ENCODE measurements at regions not wholly inside any gene's neighbourhood (a gene's known extent, or its start where the extent isn't known, plus 50 kb on each side); places are given as distances from the start of the nearest gene placed in this dataset.

- ChIA-PET CTCF (no interaction called here), POLR2A (no interaction called here)
- no peaks in the 10 kb centered on the region for H3K36me3 Mint-ChIP-seq (ENCODE audit: low read depth)
- H3K9me3 Mint-ChIP-seq = no peaks in the 10 kb centered on the region
- no peak overlapping the region for H3K4me3 Mint-ChIP-seq
- no peaks in the 10 kb centered on the region for H3K27me3 Mint-ChIP-seq
- no peaks in the 10 kb centered on the region for H3K4me1 Mint-ChIP-seq
- DNase-seq = no peak
- no peak overlapping the region for H3K27ac Mint-ChIP-seq
Measured at GRCh38 chr6:164412566-164412965, 896.8 kb downstream of the C6orf118 start.

- DNase-seq = no peak
- Mint-ChIP-seq H3K4me3 (no peak overlapping the region), H3K27me3 (no peaks in the 10 kb centered on the region), H3K9me3 (no peaks in the 10 kb centered on the region), H3K36me3 (ENCODE audit: low read depth) (no peaks in the 10 kb centered on the region), H3K4me1 (no peaks in the 10 kb centered on the region), H3K27ac (no peak overlapping the region)
- ChIA-PET POLR2A (no interaction called here), CTCF (no interaction called here)
Measured at GRCh38 chr6:164410017-164410416, 899.4 kb downstream of the C6orf118 start.

GRCh38 chr6:164409309-164410009 is 899.9 kb downstream of the C6orf118 start:
- CTCF ChIA-PET = no interaction called here
- Mint-ChIP-seq H3K4me3 (no peak overlapping the region), H3K4me1 (no peaks in the 10 kb centered on the region)

GRCh38 chr6:164408868-164409267 is 900.5 kb downstream of the C6orf118 start:
- no peaks in the 10 kb centered on the region for H3K36me3 Mint-ChIP-seq (ENCODE audit: low read depth)
- no peaks in the 10 kb centered on the region for H3K27me3 Mint-ChIP-seq

More at GRCh38 chr6:164409309-164410009, 899.9 kb downstream of the C6orf118 start:
- POLR2A ChIA-PET = no interaction called here
- no peaks in the 10 kb centered on the region for H3K27me3 Mint-ChIP-seq
- H3K9me3 Mint-ChIP-seq = no peaks in the 10 kb centered on the region
- no peaks in the 10 kb centered on the region for H3K36me3 Mint-ChIP-seq (ENCODE audit: low read depth)
- no peak for DNase-seq
- no peak overlapping the region for H3K27ac Mint-ChIP-seq

GRCh38 chr6:164404812-164405488 is 904.5 kb downstream of the C6orf118 start:
- POLR2A ChIA-PET = no interaction called here
- no peaks in the 10 kb centered on the region for H3K9me3 Mint-ChIP-seq
- CTCF ChIA-PET = no interaction called here
- no peaks in the 10 kb centered on the region for H3K36me3 Mint-ChIP-seq (ENCODE audit: low read depth)
- no peak overlapping the region for H3K27ac Mint-ChIP-seq
- no peak for DNase-seq
- H3K4me1 Mint-ChIP-seq = no peaks in the 10 kb centered on the region
- H3K27me3 Mint-ChIP-seq = no peaks in the 10 kb centered on the region
- H3K4me3 Mint-ChIP-seq = no peak overlapping the region

More at GRCh38 chr6:164408868-164409267, 900.5 kb downstream of the C6orf118 start:
- CTCF ChIA-PET = no interaction called here
- POLR2A ChIA-PET = no interaction called here
- no peaks in the 10 kb centered on the region for H3K9me3 Mint-ChIP-seq
- H3K4me1 Mint-ChIP-seq = no peaks in the 10 kb centered on the region
- DNase-seq = no peak
- no peak overlapping the region for H3K4me3 Mint-ChIP-seq
- H3K27ac Mint-ChIP-seq = no peak overlapping the region

GRCh38 chr6:164401871-164402270 is 907.5 kb downstream of the C6orf118 start:
- CTCF ChIA-PET = no interaction called here
- Mint-ChIP-seq H3K27me3 (no peaks in the 10 kb centered on the region), H3K9me3 (no peaks in the 10 kb centered on the region), H3K4me3 (no peak overlapping the region), H3K36me3 (ENCODE audit: low read depth) (no peaks in the 10 kb centered on the region), H3K27ac (no peak overlapping the region), H3K4me1 (peaks cover 4% of the 10 kb centered on the region)
- DNase-seq = no peak
- POLR2A ChIA-PET = no interaction called here

GRCh38 chr6:164398647-164399046 is 910.8 kb downstream of the C6orf118 start:
- H3K36me3 Mint-ChIP-seq (ENCODE audit: low read depth) = no peaks in the 10 kb centered on the region
- no peak overlapping the region for H3K27ac Mint-ChIP-seq
- no peak for DNase-seq
- peaks cover 5% of the 10 kb centered on the region for H3K4me1 Mint-ChIP-seq
- H3K27me3 Mint-ChIP-seq = no peaks in the 10 kb centered on the region
- ChIA-PET CTCF (no interaction called here), POLR2A (no interaction called here)
- H3K9me3 Mint-ChIP-seq = no peaks in the 10 kb centered on the region
- H3K4me3 Mint-ChIP-seq = no peak overlapping the region

- H3K4me1 Mint-ChIP-seq = peaks cover 5% of the 10 kb centered on the region
- POLR2A ChIA-PET = no interaction called here
- H3K4me3 Mint-ChIP-seq = no peak overlapping the region
- DNase-seq = no peak
- H3K27me3 Mint-ChIP-seq = no peaks in the 10 kb centered on the region
- H3K9me3 Mint-ChIP-seq = no peaks in the 10 kb centered on the region
- H3K36me3 Mint-ChIP-seq (ENCODE audit: low read depth) = no peaks in the 10 kb centered on the region
- peak overlapping the region; percentile 54 for H3K27ac Mint-ChIP-seq
- CTCF ChIA-PET = no interaction called here
Measured at GRCh38 chr6:164396071-164397047, 913.0 kb downstream of the C6orf118 start.

GRCh38 chr6:164379795-164380194 is 929.6 kb downstream of the C6orf118 start:
- Mint-ChIP-seq H3K4me1 (no peaks in the 10 kb centered on the region), H3K4me3 (no peak overlapping the region), H3K27me3 (no peaks in the 10 kb centered on the region), H3K27ac (no peak overlapping the region), H3K9me3 (peaks cover 8% of the 10 kb centered on the region), H3K36me3 (ENCODE audit: low read depth) (no peaks in the 10 kb centered on the region)
- POLR2A ChIA-PET = no interaction called here
- DNase-seq = no peak
- CTCF ChIA-PET = no interaction called here

- H3K4me3 Mint-ChIP-seq = no peak overlapping the region
- ChIA-PET CTCF (no interaction called here), POLR2A (no interaction called here)
- no peaks in the 10 kb centered on the region for H3K4me1 Mint-ChIP-seq
- H3K36me3 Mint-ChIP-seq (ENCODE audit: low read depth) = no peaks in the 10 kb centered on the region
- no peak overlapping the region for H3K27ac Mint-ChIP-seq
- peaks cover 8% of the 10 kb centered on the region for H3K9me3 Mint-ChIP-seq
- H3K27me3 Mint-ChIP-seq = no peaks in the 10 kb centered on the region
- DNase-seq = no peak
Measured at GRCh38 chr6:164378330-164378729, 931.1 kb downstream of the C6orf118 start.

GRCh38 chr6:164377348-164377918 is 932.0 kb downstream of the C6orf118 start:
- Mint-ChIP-seq H3K4me3 (no peak overlapping the region), H3K9me3 (peaks cover 8% of the 10 kb centered on the region), H3K36me3 (ENCODE audit: low read depth) (no peaks in the 10 kb centered on the region), H3K4me1 (no peaks in the 10 kb centered on the region), H3K27me3 (no peaks in the 10 kb centered on the region), H3K27ac (no peak overlapping the region)
- CTCF ChIA-PET = no interaction called here
- DNase-seq = no peak
- POLR2A ChIA-PET = no interaction called here

GRCh38 chr6:164370773-164371172 is 938.6 kb downstream of the C6orf118 start:
- H3K27ac Mint-ChIP-seq = no peak overlapping the region
- H3K36me3 Mint-ChIP-seq (ENCODE audit: low read depth) = no peaks in the 10 kb centered on the region
- ChIA-PET CTCF (no interaction called here), POLR2A (no interaction called here)
- H3K4me1 Mint-ChIP-seq = no peaks in the 10 kb centered on the region
- DNase-seq = no peak
- no peaks in the 10 kb centered on the region for H3K27me3 Mint-ChIP-seq
- H3K4me3 Mint-ChIP-seq = no peak overlapping the region
- no peaks in the 10 kb centered on the region for H3K9me3 Mint-ChIP-seq

GRCh38 chr6:164359441-164359840 is 944.9 kb downstream of the QKI start:
- no peak for DNase-seq
- POLR2A ChIA-PET = no interaction called here
- H3K36me3 Mint-ChIP-seq (ENCODE audit: low read depth) = no peaks in the 10 kb centered on the region
- CTCF ChIA-PET = no interaction called here
- peaks cover 18% of the 10 kb centered on the region for H3K9me3 Mint-ChIP-seq
- no peak overlapping the region for H3K27ac Mint-ChIP-seq
- no peak overlapping the region for H3K4me3 Mint-ChIP-seq
- H3K27me3 Mint-ChIP-seq = no peaks in the 10 kb centered on the region
- no peaks in the 10 kb centered on the region for H3K4me1 Mint-ChIP-seq
